HG03342 (cell line): ENCODE measurements at regions not wholly inside any gene's neighbourhood (a gene's known extent, or its start where the extent isn't known, plus 50 kb on each side); places are given as distances from the start of the nearest gene placed in this dataset.
"Not testable (repeated sequence)": the region's sequence is repeated elsewhere in the genome, so short reads cannot be mapped to it uniquely, and the experiment has no call there.

Experiments used
- ATAC-seq: cut with Tn5 transposase; IDR thresholded peaks from one replicate; pipeline ENCODE4 v1.9.1; 2021; ENCODE audit warnings: mild to moderate bottlenecking, moderate library complexity; ENCODE audit not compliant: unreplicated experiment

- ATAC-seq: no peak
Measured at GRCh38 chr5:92019376-92019990, 636.4 kb upstream of the ARRDC3 start.

- no peak for ATAC-seq
Measured at GRCh38 chr5:92017776-92018175, 634.7 kb upstream of the ARRDC3 start.

DNA sequence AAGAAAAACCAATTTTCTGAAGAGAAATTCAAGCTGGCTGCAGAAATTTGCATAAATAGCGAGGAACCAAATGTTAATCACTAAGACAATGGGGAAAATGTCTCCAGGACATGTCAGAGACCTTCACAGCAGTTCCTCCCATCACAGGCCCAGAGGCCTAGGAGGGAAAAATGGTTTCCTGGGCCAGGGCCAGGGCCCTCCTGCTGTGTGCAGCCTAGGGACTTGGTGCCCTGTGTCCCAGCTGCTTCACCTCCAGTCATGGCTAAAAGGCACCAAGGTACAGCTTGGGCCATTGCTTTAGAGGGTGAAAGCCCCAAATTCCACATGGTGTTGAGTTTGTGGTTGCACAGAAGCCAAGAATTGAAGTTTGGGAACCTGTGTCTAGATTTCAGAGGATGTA lies 628.7 kb upstream of the ARRDC3 start:
- ATAC-seq: not testable (repeated sequence)

DNA sequence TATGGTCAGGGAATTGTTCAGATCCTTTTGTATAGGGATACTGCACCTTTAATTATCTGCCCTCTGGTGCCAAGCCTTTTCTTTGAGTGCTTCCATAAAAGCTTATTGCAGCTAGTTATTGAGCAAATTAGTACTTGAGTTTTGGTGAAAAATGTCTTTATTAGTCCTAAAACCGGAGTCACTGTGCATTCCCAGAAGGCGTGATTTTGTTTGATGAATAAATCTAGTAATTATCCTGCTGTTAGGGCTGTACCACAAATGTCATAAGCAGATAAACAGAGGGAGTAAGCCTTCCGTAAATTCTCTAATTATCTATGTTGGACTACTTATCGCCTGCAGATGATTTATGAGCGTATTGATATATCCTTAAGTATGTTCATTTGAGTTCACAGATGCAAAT lies 620.7 kb upstream of the ARRDC3 start:
- ATAC-seq: no peak

DNA sequence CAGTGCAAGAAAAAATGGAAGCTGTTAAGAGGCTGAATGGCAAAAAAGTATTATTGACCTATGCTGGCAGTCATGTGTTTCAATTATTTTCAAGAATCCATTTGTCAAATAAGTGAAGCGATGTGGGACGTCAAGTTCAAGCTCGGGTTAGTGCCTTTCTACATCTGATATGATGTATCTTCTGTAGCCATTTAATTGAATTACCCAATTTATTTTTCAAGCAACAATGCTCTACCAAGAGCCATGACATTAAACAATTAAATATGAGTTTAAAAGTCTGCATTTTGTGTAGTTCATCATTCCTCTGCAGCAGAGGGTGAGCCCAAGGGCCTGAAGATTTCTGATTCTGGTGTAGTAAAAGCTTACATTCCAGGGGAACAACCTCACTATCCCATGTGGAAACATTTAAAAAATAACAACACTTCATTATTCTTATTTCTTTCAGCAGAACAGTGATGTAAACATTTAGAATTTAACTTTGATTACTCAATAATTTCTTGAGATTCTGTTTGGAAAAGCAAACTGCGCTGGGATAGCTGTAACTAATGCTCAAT lies 619.7 kb upstream of the ARRDC3 start:
- ATAC-seq: no peak

DNA sequence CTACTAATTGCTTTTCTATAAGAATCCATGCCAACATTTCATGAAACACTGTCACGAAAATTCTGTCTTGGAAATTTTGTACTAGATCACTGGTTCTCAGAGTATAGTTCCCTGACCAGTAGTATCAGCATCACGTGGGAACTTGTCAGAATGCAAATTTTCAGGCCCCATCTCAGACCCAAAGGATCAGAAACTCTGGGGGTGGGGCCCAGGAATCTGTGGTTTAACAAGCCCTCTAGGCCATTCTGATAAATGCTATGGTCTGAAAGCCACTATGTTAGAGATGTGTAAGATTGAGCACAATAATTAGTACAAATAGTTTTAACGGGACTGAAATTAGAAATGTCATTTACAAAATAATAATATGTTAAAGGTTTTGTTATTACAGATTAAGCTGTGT lies 615.7 kb upstream of the ARRDC3 start:
- ATAC-seq: no peak

DNA sequence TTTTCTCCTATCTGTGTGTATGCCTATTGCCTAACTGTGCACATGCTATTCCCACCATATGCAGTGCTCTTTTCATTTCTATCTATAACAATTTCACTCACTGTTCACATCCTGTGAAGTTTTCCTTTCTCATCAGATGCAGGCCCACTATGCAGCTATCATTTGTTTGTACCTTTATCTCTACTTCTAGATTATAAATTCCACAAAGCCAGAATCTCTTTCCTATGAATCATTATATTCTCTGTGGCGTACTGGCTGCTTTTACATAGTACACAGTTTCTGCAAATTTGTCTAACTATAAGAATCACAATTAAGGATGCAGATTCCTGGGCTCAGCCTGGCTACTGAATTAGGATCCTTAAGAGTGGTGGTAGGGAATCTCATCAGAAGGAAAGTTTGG lies 600.8 kb upstream of the ARRDC3 start:
- ATAC-seq: no peak

- no peak for ATAC-seq
Measured at GRCh38 chr5:91978221-91978882, 595.2 kb upstream of the ARRDC3 start.

DNA sequence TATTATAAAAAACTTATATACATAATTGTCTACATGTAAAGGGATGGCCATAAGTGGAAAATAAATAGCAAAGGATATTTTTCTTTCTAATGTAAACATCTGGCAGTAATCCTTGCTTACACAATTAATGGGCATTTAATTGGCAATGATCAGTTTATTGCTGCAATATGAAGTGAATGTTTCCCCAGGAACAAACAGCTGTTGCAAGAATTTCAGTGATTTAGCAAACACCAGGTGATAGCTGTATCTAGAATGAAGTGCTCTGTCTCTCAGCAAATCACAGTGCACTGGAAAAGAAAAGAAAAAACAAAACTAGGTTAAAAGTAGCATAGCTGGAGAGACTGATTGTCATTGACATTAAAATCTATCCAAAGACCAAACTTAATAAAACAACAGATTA lies 594.5 kb upstream of the ARRDC3 start:
- ATAC-seq: no peak

GRCh38 chr5:91976451-91976850 lies 593.3 kb upstream of the ARRDC3 start:
- ATAC-seq: no peak

GRCh38 chr5:91963166-91963565 lies 580.0 kb upstream of the ARRDC3 start:
- no peak for ATAC-seq

DNA sequence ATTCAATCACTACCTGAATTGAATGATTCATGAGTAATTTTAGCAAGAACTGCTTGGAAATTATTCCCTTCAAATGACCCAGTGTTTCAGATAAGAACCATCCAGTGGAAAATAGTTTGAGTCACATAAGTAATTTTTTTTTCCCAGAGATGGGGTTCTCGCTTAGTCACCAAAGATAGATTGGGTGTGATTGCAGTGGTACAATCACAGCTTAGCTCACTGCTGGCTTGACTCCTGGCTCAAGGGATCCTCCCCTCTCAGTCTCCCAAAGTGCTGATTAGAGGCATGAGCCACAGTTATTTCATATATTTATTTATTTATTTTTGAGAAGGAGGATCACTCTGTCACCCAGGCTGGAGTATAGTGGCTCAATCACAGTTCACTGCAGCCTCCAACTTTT lies 574.5 kb upstream of the ARRDC3 start:
- ATAC-seq: no peak

- ATAC-seq: no peak
Measured at GRCh38 chr5:91956738-91957137, 573.6 kb upstream of the ARRDC3 start.

DNA sequence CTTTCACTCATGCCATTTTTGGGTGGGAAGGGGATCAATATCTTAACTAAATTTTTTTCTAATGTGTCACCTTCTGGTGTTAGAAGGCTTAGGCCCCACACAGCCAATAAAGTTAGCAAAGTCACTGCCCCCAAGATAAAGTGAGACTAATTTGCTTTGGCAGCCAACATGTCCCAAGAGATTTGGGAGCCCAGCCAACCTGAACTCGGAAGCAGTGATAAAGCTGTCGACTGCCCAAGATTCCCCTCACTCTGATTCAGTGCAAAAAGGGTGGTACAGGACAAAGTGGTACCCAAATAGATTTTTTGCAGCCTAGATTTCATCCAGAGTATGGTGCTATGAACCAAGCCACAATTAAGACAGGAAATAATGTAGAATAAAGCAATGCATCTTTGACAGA lies 572.5 kb upstream of the ARRDC3 start:
- no peak for ATAC-seq

DNA sequence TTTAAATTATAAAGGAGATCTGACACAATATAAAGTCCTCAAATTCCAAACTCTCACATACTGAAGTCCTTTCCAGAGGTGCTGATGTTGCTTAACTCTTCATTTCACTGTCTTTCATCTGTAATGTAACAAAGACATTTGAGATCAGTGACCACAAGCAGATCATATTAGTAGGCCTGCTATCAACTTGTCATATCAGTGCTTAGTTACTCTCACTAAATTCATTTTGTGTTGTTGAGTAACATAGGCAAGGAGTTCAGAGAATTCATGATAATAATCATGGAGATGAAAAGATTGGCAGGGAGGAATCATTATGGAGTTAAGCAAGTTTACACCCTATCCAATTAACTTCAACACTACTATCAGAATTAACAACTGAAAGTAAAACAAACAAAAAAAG lies 571.0 kb upstream of the ARRDC3 start:
- no peak for ATAC-seq

- no peak for ATAC-seq
Measured at GRCh38 chr5:91950328-91950727, 567.2 kb upstream of the ARRDC3 start.

- no peak for ATAC-seq
Measured at GRCh38 chr5:91946870-91947269, 563.8 kb upstream of the ARRDC3 start.

GRCh38 chr5:91941588-91941987 lies 558.5 kb upstream of the ARRDC3 start:
- ATAC-seq: no peak

DNA sequence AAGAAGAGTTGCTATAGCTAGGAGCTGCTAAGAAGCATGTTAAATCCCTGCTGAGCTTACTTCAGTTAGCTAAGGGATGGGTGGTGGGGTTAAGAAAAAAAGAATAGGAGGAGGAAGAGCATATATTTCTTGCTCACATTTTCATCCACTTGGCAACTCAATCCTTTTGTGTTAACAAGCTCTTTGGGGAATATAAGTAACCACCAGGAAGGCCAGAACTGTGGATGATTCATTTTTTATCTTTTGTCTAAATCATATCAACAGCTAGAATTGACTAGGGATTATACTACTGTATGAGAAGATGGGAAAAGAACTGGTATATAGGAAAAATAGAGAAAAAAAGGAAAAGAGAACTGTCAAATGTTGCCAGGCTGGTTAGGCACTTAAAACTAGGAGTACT lies 555.3 kb upstream of the ARRDC3 start:
- no peak for ATAC-seq

GRCh38 chr5:91937121-91937520 lies 554.0 kb upstream of the ARRDC3 start:
- no peak for ATAC-seq

DNA sequence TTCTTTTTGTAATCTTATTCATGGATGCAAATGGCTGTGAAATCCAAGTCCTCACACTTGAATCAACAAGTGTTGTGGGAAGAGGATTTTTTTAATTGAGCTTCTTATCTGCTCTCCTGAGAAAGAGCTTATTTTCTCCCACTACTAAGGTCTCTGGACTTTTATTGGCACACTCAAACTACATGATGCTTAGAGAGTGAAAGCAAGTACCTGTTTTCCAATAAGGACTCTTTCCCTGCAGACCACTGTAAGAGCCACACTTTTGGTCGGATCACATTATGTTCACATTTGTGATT lies 546.4 kb upstream of the ARRDC3 start:
- no peak for ATAC-seq

DNA sequence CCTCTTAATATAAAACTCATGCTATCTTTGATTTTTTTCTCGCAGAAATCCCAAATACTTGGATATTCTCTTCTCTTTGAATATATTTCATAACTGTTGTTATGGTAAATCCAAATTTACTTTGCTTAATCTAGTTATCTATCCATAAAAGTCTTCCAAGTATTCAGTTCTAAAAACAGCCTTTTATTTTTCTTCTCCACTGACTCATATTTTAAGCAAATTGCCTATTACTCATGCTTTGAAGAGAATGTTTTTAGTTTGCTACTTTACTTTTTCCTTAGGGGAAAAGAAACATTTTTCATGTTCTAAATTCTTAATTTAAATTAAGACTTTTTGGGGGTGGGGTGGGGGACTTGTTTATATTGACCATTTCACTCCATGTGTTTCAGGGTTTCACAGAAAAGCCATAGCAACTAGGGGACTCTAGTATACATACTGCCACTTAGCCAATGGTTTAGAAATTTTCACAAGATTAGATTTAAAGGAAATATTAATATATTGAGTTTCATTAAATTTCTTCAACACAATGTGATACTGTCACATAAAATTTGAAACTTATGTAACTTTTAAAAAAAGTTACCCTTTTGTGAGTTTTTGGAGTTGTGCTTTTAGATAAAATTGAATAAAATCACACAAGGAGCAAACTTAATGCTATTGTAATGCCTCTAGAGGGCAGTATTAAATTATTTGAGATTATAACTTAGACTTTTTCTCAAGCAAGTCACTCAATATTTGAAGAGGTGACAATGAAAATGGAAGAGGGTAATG lies 545.8 kb upstream of the ARRDC3 start:
- ATAC-seq: peak; percentile 71
